ENCODE measurements at regions not wholly inside any gene's neighbourhood (a gene's known extent, or its start where the extent isn't known, plus 50 kb on each side); places are given as distances from the start of the nearest gene placed in this dataset.

GRCh38 chr14:71261206-71261605, 353.9 kb downstream of the PCNX1 start:
- TF ChIP-seq POLR2A (IDR thresholded peaks at IDR 0.05) (no peak), CTCF (IDR thresholded peaks at IDR 0.05) (no peak)

Data from uterus (tissue), 2 donors.